22Rv1 (cell line): ENCODE measurements at regions not wholly inside any gene's neighbourhood (a gene's known extent, or its start where the extent isn't known, plus 50 kb on each side); places are given as distances from the start of the nearest gene placed in this dataset.

Source experiments
- ZFX ChIP-seq: fragments of 450-650 bp; IDR thresholded peaks from 2 replicates; pipeline ENCODE4 v1.6.1; 2017; ENCODE audit warnings: antibody characterized with exemption, borderline replicate concordance
- TF ChIP-seq, protein P1 (sequence below): fragments of 450-650 bp; IDR thresholded peaks from 2 replicates; pipeline ENCODE4 v1.5.1; 2017; ENCODE audit warnings: mild to moderate bottlenecking

DNA sequence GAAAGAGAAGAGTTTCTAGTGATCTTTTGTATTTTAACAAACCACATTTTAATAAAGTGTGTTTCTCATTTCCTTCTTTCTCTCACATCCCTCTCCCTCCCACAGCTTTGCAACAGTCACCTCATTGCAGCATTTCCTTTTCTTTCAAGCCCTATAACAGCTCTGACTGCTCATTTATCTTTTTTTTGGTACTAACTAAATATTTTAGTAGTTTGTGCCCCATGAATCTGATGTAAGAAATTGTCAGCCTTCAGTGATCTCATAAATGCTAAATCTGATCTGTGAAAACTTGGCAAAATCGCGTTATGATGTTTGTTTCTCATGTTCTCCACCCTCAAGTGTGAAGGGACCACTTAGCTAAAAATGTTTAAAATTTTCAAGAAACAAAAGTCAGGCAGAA is 258.5 kb upstream of the SLIT2 start:
- TF ChIP-seq, protein P1, sequence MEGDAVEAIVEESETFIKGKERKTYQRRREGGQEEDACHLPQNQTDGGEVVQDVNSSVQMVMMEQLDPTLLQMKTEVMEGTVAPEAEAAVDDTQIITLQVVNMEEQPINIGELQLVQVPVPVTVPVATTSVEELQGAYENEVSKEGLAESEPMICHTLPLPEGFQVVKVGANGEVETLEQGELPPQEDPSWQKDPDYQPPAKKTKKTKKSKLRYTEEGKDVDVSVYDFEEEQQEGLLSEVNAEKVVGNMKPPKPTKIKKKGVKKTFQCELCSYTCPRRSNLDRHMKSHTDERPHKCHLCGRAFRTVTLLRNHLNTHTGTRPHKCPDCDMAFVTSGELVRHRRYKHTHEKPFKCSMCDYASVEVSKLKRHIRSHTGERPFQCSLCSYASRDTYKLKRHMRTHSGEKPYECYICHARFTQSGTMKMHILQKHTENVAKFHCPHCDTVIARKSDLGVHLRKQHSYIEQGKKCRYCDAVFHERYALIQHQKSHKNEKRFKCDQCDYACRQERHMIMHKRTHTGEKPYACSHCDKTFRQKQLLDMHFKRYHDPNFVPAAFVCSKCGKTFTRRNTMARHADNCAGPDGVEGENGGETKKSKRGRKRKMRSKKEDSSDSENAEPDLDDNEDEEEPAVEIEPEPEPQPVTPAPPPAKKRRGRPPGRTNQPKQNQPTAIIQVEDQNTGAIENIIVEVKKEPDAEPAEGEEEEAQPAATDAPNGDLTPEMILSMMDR = no peak
- no peak for TF ChIP-seq ZFX
